HPDE6-E6E7 (cell line): ENCODE measurements at regions not wholly inside any gene's neighbourhood (a gene's known extent, or its start where the extent isn't known, plus 50 kb on each side); places are given as distances from the start of the nearest gene placed in this dataset.

Source experiments
- DNase-seq: peaks from one replicate; pipeline ENCODE4 v3.0.0; 2011; ENCODE audit warnings: missing footprints; ENCODE audit errors: extremely low spot score

DNA sequence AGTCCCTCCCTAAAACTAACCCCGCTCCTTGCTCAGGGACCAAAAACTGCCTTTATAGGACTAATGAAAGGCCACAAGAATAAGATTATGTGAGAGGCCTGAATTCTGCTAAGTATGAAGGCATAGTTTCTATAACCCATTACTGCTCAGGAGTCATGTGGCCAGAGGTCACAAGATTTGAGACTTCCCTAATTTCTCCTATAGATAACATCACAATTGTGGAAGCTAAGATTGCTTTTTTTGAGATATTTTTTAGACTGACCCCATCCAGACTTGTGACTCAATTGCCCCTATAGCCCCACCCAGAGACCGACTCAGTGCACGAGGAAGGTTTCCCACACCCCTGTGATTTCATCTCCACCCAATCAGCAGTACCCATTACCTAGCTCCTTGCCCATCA, 504.1 kb upstream of the GOT2 start:
- DNase-seq = no peak

GRCh38 chr16:59236804-59237458, 502.8 kb upstream of the GOT2 start:
- no peak for DNase-seq

GRCh38 chr16:59224401-59224800, 490.3 kb upstream of the GOT2 start:
- DNase-seq = no peak

DNA sequence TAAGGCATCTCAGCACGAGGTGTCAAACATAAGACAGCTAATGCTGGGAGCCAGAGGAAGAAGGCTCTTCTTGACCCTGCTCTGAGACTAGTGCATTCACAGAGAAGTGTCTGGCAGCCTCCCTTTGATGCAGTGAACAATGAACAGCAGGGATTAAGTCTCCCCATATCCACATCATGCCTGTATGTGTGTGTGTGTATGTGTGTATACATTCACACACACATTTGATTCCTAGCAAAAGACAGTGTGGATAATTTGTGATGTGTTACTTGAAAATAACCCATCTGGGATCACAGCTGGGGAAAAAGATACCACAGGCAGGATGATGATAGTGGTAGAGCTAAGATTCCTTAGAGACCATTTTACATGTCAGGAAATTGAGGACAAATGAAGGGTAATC, 485.9 kb upstream of the GOT2 start:
- no peak for DNase-seq

DNA sequence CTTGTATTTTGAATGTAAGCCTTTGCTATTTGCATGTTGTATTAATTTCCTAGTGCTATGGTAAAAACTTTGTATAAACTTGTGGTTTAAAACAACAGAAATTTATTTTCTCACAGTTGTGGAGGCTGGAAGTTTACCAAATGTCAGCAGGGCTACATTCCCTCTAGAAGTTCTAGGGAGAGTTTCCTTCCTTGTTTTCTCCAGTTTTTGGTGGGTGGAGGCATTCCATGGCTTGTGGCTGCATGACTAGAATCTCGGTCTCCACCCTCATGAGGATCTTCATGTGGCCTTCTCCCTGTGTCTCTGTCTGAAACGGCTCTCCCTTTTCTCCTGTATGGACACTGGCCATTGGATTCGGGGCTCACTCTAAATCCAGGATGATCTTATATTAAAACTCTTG, 482.2 kb upstream of the GOT2 start:
- DNase-seq = no peak

- DNase-seq = no peak
Measured at GRCh38 chr16:59214455-59214854, 480.3 kb upstream of the GOT2 start.

- DNase-seq = no peak
Measured at GRCh38 chr16:59213952-59214351, 479.8 kb upstream of the GOT2 start.

DNA sequence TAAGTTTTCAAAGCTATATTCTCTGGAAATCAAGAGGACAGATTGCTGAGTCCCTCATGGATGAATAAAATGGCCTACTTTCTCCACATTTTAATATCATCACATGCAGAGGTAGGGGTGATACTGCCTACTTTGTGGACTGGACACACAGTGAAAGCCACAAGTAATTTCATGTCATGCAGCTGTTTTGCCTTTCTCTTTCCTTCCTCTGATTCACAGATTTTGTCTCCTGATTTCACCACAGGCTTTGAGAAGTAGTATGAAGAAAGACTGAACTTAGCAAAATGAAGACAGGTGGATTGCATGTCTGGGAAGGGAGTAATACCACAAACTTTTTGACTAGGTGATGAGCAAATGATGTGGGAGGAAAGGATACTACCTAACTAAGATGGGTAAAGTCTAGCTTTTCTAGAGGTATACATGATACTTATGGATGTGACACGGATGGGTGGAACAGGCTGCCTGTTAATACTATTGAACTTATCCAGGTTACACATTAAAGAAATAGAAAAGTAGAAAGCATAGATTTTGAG, 478.4 kb upstream of the GOT2 start:
- no peak for DNase-seq

DNA sequence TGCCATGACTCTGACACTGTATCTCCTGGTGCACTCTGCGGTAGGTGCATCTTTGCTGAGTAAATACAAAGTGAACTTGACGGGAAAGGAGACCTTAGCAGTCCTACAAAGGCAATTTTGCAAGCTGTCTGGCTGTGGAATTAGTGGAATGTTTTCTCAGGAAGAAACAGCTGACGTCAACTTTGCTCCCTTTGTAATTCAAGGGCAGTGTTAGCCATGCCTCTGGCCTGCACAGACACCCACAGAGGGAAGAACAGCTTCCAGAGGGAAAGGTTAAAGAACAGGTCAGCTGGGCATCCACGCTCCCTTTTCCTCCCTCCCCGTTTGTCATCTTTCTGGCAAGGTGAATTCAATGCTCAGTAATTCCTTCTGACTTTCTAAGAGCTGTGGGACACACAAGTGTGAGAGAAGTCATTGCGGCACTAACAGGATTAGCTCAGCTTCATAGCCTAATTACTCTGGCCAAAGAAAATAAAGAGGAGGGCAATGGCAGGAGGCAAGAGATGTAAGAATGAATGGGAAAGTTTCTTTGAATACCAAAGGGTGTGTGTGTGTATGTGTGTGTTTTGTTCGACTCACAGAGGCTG, 476.9 kb upstream of the GOT2 start:
- no peak for DNase-seq

DNA sequence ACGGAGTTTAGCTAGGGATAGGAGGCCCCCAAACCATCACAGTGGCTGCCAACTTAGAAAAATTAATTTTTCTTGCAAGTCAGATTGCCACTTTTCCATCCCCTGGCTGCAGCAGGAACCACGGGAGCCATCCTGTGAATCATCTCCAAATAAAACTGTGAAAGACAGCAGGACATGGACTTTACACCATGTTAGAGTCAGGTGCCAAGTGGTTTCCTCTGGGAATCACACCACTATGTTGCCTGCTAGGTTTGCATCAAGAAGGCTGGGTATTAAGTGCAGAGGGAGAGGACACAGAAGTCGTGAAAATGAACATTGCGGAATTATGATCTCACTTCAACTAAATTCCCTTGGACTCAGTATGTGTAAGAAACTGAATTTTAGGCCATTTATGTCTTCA, 471.3 kb upstream of the GOT2 start:
- no peak for DNase-seq

- no peak for DNase-seq
Measured at GRCh38 chr16:59204589-59204988, 470.5 kb upstream of the GOT2 start.

- no peak for DNase-seq
Measured at GRCh38 chr16:59202233-59202862, 468.2 kb upstream of the GOT2 start.

DNA sequence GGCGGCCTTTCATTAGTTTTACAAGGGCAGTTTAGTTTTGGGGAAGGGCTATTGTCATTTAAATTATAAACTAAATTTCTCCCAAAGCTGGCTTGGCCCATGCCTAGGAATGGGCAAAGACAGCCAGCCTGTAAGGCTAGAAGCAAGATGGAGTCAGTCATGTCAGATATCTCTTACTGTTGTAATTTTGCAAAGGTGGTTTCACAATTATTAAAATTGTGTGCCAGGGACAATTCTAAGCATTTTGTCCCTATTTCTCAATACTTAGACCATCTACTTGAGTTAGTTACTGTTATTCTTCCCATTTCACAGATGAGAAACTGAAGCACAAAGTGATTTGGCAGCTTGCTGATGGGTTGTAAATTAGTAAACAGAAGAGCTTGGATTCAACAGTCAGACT, 467.7 kb upstream of the GOT2 start:
- no peak for DNase-seq

DNA sequence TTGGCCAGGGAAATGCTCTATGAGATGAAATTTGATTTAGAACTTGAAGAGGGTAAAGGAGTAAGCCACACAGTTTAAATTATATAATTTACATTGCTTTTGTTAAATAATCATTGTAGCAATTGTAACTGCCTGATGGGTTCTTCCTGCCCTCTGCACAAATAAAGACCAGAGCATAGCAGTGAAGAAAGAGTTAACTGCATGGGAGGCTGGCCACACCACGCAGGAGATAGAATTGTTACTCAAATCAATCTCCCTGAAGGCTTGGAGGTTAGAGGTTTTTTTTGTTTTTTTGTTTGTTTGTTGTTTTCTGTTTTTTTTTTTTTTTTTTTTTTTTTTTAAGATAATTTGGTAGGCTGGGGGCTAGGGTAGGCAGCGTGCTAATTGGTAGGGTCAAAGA, 467.0 kb upstream of the GOT2 start:
- no peak for DNase-seq

DNA sequence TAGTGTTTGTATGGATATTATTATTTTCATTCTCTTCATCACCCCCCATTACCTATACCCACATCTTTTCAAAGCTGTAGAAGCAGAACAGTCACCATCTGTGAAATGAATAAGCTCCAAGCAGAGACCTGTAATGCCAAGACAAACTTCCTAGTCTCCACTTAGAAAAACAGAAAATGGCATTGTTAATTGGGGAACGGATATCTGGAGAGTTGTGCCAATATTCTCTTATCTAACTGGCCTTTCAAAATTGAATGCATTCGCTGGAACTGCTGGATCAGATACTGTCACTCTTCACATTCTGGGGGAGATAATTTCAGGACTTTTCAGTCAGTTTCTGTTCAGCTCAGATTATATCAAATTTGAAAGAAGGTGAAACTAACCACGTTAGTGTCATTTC, 464.4 kb upstream of the GOT2 start:
- DNase-seq = no peak

DNA sequence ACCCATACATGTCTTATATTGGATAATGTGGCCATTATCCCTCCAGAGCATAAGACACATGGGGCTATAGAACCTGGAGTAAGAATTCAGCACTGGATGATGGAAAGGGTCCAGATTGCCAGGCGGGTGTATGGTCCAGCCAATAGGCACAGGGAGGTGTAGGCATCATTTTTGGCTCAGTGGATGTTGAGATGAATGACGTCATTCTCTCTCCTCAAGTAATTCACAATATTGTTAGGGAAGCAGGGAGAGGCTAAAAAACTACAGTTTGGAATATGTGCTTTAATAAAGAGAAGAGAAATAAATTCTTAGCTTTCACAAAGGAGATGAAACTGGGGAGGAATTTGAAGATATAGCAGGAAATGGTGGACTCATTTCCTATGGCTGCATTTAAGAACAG, 461.1 kb upstream of the GOT2 start:
- DNase-seq = no peak

DNA sequence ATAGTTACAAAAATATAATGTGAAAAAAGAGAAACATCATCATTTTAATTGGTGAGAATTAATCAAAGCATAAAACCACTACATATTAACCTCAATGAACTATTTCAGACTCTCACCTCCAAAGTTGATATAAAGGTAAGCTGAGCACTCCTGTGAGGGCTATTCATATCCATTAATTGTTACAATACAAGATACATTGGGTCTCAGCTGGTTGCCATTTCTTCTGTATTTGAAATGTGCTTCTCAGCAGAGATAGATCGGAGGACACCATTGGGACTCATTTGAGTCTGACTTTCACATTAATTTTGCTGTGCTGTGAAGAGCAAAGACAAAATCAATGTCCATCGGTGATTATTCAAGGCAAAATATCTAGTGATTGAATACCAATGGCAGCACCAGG, 459.5 kb upstream of the GOT2 start:
- DNase-seq = no peak

GRCh38 chr16:59192551-59193199, 458.6 kb upstream of the GOT2 start:
- no peak for DNase-seq

GRCh38 chr16:59190731-59191130, 456.6 kb upstream of the GOT2 start:
- DNase-seq = no peak

DNA sequence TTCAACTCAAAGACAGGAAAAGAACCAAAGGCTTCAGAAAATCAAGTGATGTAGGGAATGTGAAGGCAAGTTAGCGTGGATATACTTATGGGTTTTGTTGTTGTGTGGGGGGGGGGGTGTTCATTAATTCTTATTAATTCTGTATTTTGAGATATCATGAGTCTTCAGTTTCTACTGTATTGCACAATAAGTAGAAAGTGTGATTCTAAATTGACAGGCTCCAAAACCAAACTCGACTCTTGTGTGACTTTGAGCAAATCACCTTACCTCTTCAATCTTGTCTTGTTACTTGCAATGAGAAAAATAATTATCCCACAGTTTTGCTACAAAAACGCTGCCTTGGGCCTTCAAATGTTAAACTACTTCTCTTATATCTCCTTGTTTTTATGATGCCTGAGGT, 453.9 kb upstream of the GOT2 start:
- DNase-seq = no peak

- no peak for DNase-seq
Measured at GRCh38 chr16:59181821-59182420, 447.8 kb upstream of the GOT2 start.

DNA sequence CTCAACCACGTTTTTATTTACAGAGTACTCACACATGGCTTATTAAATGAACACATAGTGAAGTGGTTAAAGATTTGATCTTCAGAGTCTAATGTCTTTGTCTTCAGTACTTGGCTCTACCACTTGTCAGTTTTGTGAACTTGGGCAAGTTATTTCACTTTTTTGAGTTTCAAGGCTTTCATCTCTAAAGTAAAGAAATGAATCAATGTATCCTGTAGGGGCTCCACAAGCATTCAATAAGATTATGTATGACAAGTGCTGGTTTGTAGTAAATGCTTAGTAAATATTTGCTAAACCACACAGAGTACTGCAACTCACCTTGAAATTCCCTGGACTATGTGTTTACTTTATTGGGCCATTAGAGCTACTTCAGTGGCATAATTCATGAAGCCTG, 446.0 kb upstream of the GOT2 start:
- DNase-seq = no peak
